ENCODE measurements at regions not wholly inside any gene's neighbourhood (a gene's known extent, or its start where the extent isn't known, plus 50 kb on each side); places are given as distances from the start of the nearest gene placed in this dataset.
A peak's percentile ranks its signal among the peaks of the same experiment; 100 is the strongest.

DNA sequence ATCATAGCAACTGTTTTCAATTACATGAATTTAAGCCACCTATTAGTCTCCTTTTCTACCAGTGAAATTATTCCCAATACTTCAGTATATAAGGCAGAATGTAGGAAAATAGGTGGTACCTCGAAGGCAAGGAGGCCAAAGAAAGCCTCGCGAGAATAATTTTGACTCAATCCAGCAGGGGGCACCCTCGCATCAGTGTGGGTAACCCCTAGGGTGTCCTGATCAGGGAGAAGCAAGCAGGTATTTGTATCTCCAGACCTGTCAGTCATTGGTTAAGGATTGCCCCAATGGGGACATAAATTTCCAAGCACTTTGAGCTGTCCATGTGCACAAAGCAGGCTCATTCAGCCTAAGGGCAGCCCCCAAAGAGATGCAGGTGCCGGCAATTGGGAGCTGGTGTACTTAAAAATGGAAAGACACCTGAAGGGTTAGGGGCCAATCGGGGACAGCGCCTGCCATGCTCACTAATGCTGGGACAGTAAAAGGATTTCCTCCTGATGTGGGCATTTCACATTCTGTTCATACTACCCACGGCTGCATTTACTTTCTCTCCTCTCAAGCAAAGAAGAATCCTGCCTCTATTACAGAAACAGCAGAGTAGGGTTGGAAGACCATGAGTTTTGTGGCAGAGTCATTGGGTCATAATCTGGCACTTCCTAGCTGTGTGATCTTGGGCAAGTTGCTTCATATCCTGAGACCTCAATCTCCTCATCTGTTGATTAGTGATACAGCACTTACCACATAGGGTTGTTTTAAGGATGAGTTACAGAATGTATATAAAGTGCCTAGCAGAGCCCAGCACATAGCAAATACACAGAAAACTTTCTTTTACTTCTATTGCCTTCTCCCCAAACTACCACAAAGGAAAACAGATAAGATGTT, 136.1 kb downstream of the ICOS start:
- Histone ChIP-seq H3K27me3 (no peaks in the 10 kb centered on the region), H3K9me3 (no peaks in the 10 kb centered on the region), H3K27ac (no peak overlapping the region), H3K4me3 (no peak overlapping the region), H3K4me1 (no peaks in the 10 kb centered on the region), H3K36me3 (no peaks in the 10 kb centered on the region)
- no peak for DNase-seq
- TF ChIP-seq, protein P1, sequence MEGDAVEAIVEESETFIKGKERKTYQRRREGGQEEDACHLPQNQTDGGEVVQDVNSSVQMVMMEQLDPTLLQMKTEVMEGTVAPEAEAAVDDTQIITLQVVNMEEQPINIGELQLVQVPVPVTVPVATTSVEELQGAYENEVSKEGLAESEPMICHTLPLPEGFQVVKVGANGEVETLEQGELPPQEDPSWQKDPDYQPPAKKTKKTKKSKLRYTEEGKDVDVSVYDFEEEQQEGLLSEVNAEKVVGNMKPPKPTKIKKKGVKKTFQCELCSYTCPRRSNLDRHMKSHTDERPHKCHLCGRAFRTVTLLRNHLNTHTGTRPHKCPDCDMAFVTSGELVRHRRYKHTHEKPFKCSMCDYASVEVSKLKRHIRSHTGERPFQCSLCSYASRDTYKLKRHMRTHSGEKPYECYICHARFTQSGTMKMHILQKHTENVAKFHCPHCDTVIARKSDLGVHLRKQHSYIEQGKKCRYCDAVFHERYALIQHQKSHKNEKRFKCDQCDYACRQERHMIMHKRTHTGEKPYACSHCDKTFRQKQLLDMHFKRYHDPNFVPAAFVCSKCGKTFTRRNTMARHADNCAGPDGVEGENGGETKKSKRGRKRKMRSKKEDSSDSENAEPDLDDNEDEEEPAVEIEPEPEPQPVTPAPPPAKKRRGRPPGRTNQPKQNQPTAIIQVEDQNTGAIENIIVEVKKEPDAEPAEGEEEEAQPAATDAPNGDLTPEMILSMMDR (IDR thresholded peaks at IDR 0.05 in 4 of 5, conservative IDR thresholded peaks at IDR 0.05 in 1 of 5) = peak in 1 of 5 experiments; percentile 15
- TF ChIP-seq POLR2A (IDR thresholded peaks at IDR 0.05) = no peak
- intact Hi-C loops (cut with DNase I; ENCODE audit: low total_unique reads) = no loop called here
- no peak for ATAC-seq
- in situ Hi-C loops (cut with MboI; ENCODE audit: low sequenced_read_pairs in 4 of 4) = no loop called here

GRCh38 chr2:204074456-204074855, 137.9 kb downstream of the ICOS start:
- Histone ChIP-seq H3K36me3 (no peaks in the 10 kb centered on the region), H3K27me3 (no peaks in the 10 kb centered on the region), H3K9me3 (no peaks in the 10 kb centered on the region), H3K4me3 (no peak overlapping the region), H3K27ac (no peak overlapping the region), H3K4me1 (no peaks in the 10 kb centered on the region)
- ATAC-seq (no peak), DNase-seq (no peak)
- TF ChIP-seq, protein P1 (IDR thresholded peaks at IDR 0.05 in 4 of 5, conservative IDR thresholded peaks at IDR 0.05 in 1 of 5) = no peak
- TF ChIP-seq POLR2A (IDR thresholded peaks at IDR 0.05) = no peak
- intact Hi-C loops (cut with DNase I; ENCODE audit: low total_unique reads) (no loop called here), in situ Hi-C loops (cut with MboI; ENCODE audit: low sequenced_read_pairs in 4 of 4) (no loop called here)

- no peak for ATAC-seq
- Histone ChIP-seq H3K4me3 (no peak overlapping the region), H3K4me1 (no peaks in the 10 kb centered on the region), H3K27me3 (no peaks in the 10 kb centered on the region), H3K9me3 (no peaks in the 10 kb centered on the region), H3K36me3 (no peaks in the 10 kb centered on the region), H3K27ac (no peak overlapping the region)
- intact Hi-C loops (cut with DNase I; ENCODE audit: low total_unique reads) (no loop called here), in situ Hi-C loops (cut with MboI; ENCODE audit: low sequenced_read_pairs in 4 of 4) (no loop called here)
- no peak for DNase-seq
- no peak for TF ChIP-seq POLR2A (IDR thresholded peaks at IDR 0.05)
- TF ChIP-seq, protein P1 (IDR thresholded peaks at IDR 0.05 in 4 of 5, conservative IDR thresholded peaks at IDR 0.05 in 1 of 5) = no peak
Observed at GRCh38 chr2:204078003-204078698, 141.6 kb downstream of the ICOS start.

- H3K27me3 ChIP-seq = no peaks in the 10 kb centered on the region
- no peak for ATAC-seq
- TF ChIP-seq, protein P1 (IDR thresholded peaks at IDR 0.05 in 4 of 5, conservative IDR thresholded peaks at IDR 0.05 in 1 of 5) = no peak
- no peak for TF ChIP-seq POLR2A (IDR thresholded peaks at IDR 0.05)
Observed at GRCh38 chr2:204081487-204082425, 145.2 kb downstream of the ICOS start.

More at GRCh38 chr2:204081487-204082425, 145.2 kb downstream of the ICOS start:
- Histone ChIP-seq H3K4me1 (no peaks in the 10 kb centered on the region), H3K27ac (no peak overlapping the region), H3K36me3 (no peaks in the 10 kb centered on the region), H3K4me3 (no peak overlapping the region), H3K9me3 (no peaks in the 10 kb centered on the region)
- intact Hi-C loops (cut with DNase I; ENCODE audit: low total_unique reads) (no loop called here), in situ Hi-C loops (cut with MboI; ENCODE audit: low sequenced_read_pairs in 4 of 4) (no loop called here)
- DNase-seq = no peak
